Keratinocyte (primary cell): ENCODE measurements at regions not wholly inside any gene's neighbourhood (a gene's known extent, or its start where the extent isn't known, plus 50 kb on each side); places are given as distances from the start of the nearest gene placed in this dataset.

Source experiments
- DNase-seq: peaks from one replicate; pipeline ENCODE4 v3.0.0-alpha.2; 2011; ENCODE audit warnings: low read depth, missing footprints, low spot score
- FAIRE-seq: peaks from 2 replicates; lab custom pipeline; 2011; peaks lifted over from hg19 to GRCh38; lab: Jason Lieb, UNC
- H2AFZ ChIP-seq: 2 replicates; pipeline ENCODE4 v1.6.0; 2012; ENCODE audit warnings: low read length, control low read depth, inconsistent platforms; ENCODE audit not compliant: control insufficient read depth
- H3K27ac ChIP-seq: 2 replicates; pipeline ENCODE4 v1.5.1; 2011; ENCODE audit warnings: low read length; ENCODE audit not compliant: control insufficient read depth, insufficient read depth
- H3K27me3 ChIP-seq: 3 replicates; pipeline ENCODE4 v1.6.0; 2011; ENCODE audit warnings: low read length; ENCODE audit not compliant: control insufficient read depth, insufficient read depth; ENCODE audit errors: extremely low read depth
- H3K36me3 ChIP-seq, 2 experiments: 2 replicates in 1 of 2; 3 replicates in 1 of 2; pipeline ENCODE4 v1.5.1; 2011; ENCODE audit warnings: low read length in 2 of 2, mild to moderate bottlenecking in 1 of 2; ENCODE audit not compliant: control insufficient read depth in 2 of 2, insufficient read depth in 2 of 2; ENCODE audit errors: extremely low read depth in 1 of 2
- H3K4me1 ChIP-seq: 3 replicates; pipeline ENCODE4 v1.5.1; 2011; ENCODE audit warnings: low read length; ENCODE audit not compliant: control insufficient read depth, insufficient read depth; ENCODE audit errors: extremely low read depth
- H3K4me2 ChIP-seq: 3 replicates; pipeline ENCODE4 v1.6.0; 2011; ENCODE audit warnings: low read depth, low read length; ENCODE audit not compliant: control insufficient read depth, insufficient read depth; ENCODE audit errors: extremely low read depth
- H3K4me3 ChIP-seq, 3 experiments: fragments of 200-600 bp in 1 of 3; sonication (generic) in 1 of 3; 2 replicates in 2 of 3; 3 replicates in 1 of 3; pipeline ENCODE4 v1.5.1; 2011 to 2016; ENCODE audit warnings: low read length in 3 of 3, mild to moderate bottlenecking in 3 of 3, control low read depth in 2 of 3, inconsistent platforms in 1 of 3, low read depth in 1 of 3, mixed read lengths in 1 of 3, mixed run types in 1 of 3, moderate library complexity in 1 of 3; ENCODE audit not compliant: control insufficient read depth in 2 of 3, insufficient read depth in 2 of 3; ENCODE audit errors: extremely low read depth in 1 of 3
- H3K79me2 ChIP-seq: 2 replicates; pipeline ENCODE4 v1.6.0; 2012; ENCODE audit warnings: low read length; ENCODE audit not compliant: control insufficient read depth, insufficient read depth
- H3K9ac ChIP-seq: 3 replicates; pipeline ENCODE4 v1.6.0; 2011; ENCODE audit warnings: low read length; ENCODE audit not compliant: control insufficient read depth, insufficient read depth; ENCODE audit errors: extremely low read depth
- H3K9me1 ChIP-seq: 3 replicates; pipeline ENCODE4 v1.6.0; 2011; ENCODE audit warnings: low read length; ENCODE audit not compliant: control insufficient read depth, insufficient read depth; ENCODE audit errors: extremely low read depth
- H3K9me3 ChIP-seq: 2 replicates; pipeline ENCODE4 v1.5.1; 2012; ENCODE audit warnings: low read depth, low read length; ENCODE audit not compliant: control insufficient read depth
- H4K20me1 ChIP-seq: 3 replicates; pipeline ENCODE4 v1.6.0; 2011; ENCODE audit warnings: low read length; ENCODE audit not compliant: control insufficient read depth, insufficient read depth; ENCODE audit errors: extremely low read depth
- CTCF ChIP-seq, 3 experiments: IDR thresholded peaks in 1 of 3; conservative IDR thresholded peaks in 1 of 3; optimal IDR thresholded peaks in 1 of 3; 2 replicates in 2 of 3; 3 replicates in 1 of 3; pipeline versions ENCODE3 to v1.5.1; 2011; ENCODE audit warnings: low read length in 3 of 3, mild to moderate bottlenecking in 3 of 3, moderate library complexity in 2 of 3, control low read depth in 1 of 3, inconsistent platforms in 1 of 3; ENCODE audit not compliant: insufficient read depth in 2 of 3; ENCODE audit errors: extremely low read depth in 1 of 3
- EZH2 ChIP-seq: IDR thresholded peaks from one replicate; pipeline ENCODE4 v1.6.1; 2012; ENCODE audit warnings: inconsistent platforms, mild to moderate bottlenecking, low read length, moderate library complexity
- dilution Hi-C: fragments of 300-500 bp; cut with MboI; formaldehyde crosslinking; loops from one replicate; pipeline ENCODE4 v1.7.0; 2020; ENCODE audit warnings: low sequenced_read_pairs; ENCODE audit not compliant: extremely low pct_ligation_motif_present

GRCh38 chr9:86443992-86444391, 89.8 kb upstream of the TUT7 start:
- DNase-seq (no peak), FAIRE-seq (no peak)
- Histone ChIP-seq H3K27me3 (no peaks in the 10 kb centered on the region), H3K27ac (no peak overlapping the region), H2AFZ (no peak overlapping the region), H3K4me3 (no peak overlapping the region), H4K20me1 (no peaks in the 10 kb centered on the region), H3K9ac (no peak overlapping the region), H3K9me3 (no peaks in the 10 kb centered on the region), H3K9me1 (no peaks in the 10 kb centered on the region), H3K36me3 (no peaks in the 10 kb centered on the region), H3K4me1 (no peaks in the 10 kb centered on the region), H3K4me2 (no peak overlapping the region), H3K79me2 (no peaks in the 10 kb centered on the region)
- dilution Hi-C loops = no loop called here
- TF ChIP-seq CTCF (optimal IDR thresholded peaks at IDR 0.05 in 1 of 3, IDR thresholded peaks at IDR 0.05 in 1 of 3, conservative IDR thresholded peaks at IDR 0.05 in 1 of 3; ENCODE audit: extremely low read depth in 1 of 3, insufficient read depth in 2 of 3, low read length in 3 of 3) (no peak), EZH2 (no peak)

GRCh38 chr9:86434039-86434726, 80.0 kb upstream of the TUT7 start:
- H3K4me3 ChIP-seq = no peak overlapping the region
- TF ChIP-seq CTCF (optimal IDR thresholded peaks at IDR 0.05 in 1 of 3, IDR thresholded peaks at IDR 0.05 in 1 of 3, conservative IDR thresholded peaks at IDR 0.05 in 1 of 3; ENCODE audit: extremely low read depth in 1 of 3, insufficient read depth in 2 of 3, low read length in 3 of 3) (peak in 2 of 3 experiments; percentile 50 to 77), EZH2 (no peak)
- no peaks in the 10 kb centered on the region for H3K9me1 ChIP-seq
- H3K9ac ChIP-seq = no peak overlapping the region
- peaks cover 5% of the 10 kb centered on the region for H3K4me1 ChIP-seq
- H3K27ac ChIP-seq = no peak overlapping the region
- FAIRE-seq (peak; percentile 20), DNase-seq (no peak)
- no peaks in the 10 kb centered on the region for H3K27me3 ChIP-seq
- peak overlapping the region; percentile 19 for H3K4me2 ChIP-seq
- no peaks in the 10 kb centered on the region for H4K20me1 ChIP-seq
- H3K36me3 ChIP-seq = no peaks in the 10 kb centered on the region
- no peak overlapping the region for H2AFZ ChIP-seq
- dilution Hi-C loops = no loop called here
- H3K79me2 ChIP-seq = no peaks in the 10 kb centered on the region
- no peaks in the 10 kb centered on the region for H3K9me3 ChIP-seq
